ENCODE measurements at regions not wholly inside any gene's neighbourhood (a gene's known extent, or its start where the extent isn't known, plus 50 kb on each side); places are given as distances from the start of the nearest gene placed in this dataset.

DNA sequence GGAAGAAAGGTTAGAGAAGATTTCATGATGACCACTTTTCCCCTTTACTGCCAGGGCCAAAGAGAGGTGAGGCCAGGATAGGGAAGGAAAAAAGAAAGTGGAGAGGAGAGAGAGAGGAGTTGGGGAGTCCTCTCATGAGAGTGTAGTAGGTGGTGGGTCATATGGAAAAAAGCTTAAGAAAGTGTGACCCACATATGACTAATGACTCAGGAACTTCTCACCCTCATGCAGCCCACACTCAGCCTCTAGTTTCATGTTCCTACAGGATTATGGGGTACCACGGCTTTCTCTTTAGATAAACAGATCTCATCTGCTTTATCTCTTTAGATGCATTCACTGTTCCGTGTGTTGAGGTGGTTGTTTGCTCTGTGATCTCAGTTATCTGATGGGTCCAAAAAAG lies 462.5 kb upstream of the IGFBP3 start:
- H3K27ac ChIP-seq, result no peak overlapping the region
- no peaks in the 10 kb centered on the region for H3K27me3 ChIP-seq
- WGBS, 4 donors, result 64 to 84% (median 82%) methylated on average over 2 of the region's 2 CpGs
- H3K36me3 ChIP-seq (replicated peaks in 1 of 2), result no peaks in the 10 kb centered on the region
- H3K4me3 ChIP-seq, result no peak overlapping the region
- TF ChIP-seq POLR2A (IDR thresholded peaks at IDR 0.05), result no peak
- TF ChIP-seq, protein P1, sequence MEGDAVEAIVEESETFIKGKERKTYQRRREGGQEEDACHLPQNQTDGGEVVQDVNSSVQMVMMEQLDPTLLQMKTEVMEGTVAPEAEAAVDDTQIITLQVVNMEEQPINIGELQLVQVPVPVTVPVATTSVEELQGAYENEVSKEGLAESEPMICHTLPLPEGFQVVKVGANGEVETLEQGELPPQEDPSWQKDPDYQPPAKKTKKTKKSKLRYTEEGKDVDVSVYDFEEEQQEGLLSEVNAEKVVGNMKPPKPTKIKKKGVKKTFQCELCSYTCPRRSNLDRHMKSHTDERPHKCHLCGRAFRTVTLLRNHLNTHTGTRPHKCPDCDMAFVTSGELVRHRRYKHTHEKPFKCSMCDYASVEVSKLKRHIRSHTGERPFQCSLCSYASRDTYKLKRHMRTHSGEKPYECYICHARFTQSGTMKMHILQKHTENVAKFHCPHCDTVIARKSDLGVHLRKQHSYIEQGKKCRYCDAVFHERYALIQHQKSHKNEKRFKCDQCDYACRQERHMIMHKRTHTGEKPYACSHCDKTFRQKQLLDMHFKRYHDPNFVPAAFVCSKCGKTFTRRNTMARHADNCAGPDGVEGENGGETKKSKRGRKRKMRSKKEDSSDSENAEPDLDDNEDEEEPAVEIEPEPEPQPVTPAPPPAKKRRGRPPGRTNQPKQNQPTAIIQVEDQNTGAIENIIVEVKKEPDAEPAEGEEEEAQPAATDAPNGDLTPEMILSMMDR (IDR thresholded peaks at IDR 0.05), result no peak
- intact Hi-C loops (cut with DNase I), result no loop called here
- no peak for DNase-seq
- no peaks in the 10 kb centered on the region for H3K9me3 ChIP-seq (replicated peaks in 1 of 3)
- no peaks in the 10 kb centered on the region for H3K4me1 ChIP-seq (replicated peaks in 1 of 2)

DNA sequence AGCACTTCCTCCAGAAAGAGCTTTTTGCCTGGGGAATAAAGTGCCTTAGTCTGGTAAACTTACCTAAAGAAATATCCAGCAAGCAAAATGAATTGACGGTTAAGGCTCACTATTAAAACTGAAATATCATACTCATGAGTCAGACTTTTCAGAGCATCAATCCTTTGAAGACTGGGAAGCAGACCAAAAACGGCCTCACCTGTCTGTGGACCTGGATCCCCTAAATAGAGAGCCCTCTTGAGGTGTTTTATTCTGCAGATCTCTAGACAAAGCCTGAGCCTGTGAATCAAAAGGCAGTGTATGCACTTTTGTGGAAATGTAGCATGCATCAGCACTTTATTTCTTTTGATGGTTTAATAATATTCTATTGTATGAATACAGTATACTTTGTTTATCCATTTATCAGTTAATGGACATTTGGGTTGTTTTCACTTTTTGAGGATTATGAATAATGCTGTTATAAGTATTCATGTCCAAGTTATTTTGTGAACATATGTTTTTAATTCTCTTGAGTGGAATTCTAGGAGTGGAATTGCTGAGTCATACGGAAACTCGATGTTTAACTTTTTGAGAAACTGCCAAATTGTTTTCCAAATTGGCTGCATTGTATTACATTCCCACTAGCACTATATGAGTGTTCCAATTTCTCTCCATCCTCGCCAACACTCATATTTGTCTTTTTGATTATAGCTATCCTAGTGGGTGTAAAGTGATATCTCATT lies 449.0 kb upstream of the IGFBP3 start:
- Histone ChIP-seq H3K27me3 (no peaks in the 10 kb centered on the region), H3K9me3 (replicated peaks in 1 of 3) (no peaks in the 10 kb centered on the region), H3K4me1 (replicated peaks in 1 of 2) (no peaks in the 10 kb centered on the region), H3K36me3 (replicated peaks in 1 of 2) (no peaks in the 10 kb centered on the region), H3K4me3 (no peak overlapping the region), H3K27ac (no peak overlapping the region)
- no peak for TF ChIP-seq POLR2A (IDR thresholded peaks at IDR 0.05)
- TF ChIP-seq, protein P1 (IDR thresholded peaks at IDR 0.05), result no peak
- 49 to 62% (median 61%) methylated on average over 5 of the region's 5 CpGs for WGBS, 4 donors
- DNase-seq, result no peak
- intact Hi-C loops (cut with DNase I), result no loop called here

DNA sequence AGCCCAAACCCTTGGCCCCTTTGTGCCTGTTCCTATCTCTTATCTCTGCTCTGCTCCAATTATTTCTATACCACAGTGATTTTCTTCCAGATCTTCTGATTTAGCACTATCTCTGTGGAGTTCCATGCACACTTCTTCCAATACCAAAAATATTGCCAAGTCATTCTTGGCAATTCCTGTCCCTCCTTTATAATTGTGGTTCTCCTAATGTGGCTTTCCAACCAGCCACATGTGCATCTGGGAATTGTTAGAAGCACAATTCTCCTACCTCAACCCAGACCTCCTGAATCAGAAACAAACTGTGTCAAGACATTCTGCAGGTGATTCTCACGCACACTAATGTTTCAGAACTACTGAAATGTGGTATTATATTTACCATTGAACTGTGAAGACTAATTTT lies 447.8 kb upstream of the IGFBP3 start:
- Histone ChIP-seq H3K36me3 (replicated peaks in 1 of 2) (no peaks in the 10 kb centered on the region), H3K9me3 (replicated peaks in 1 of 3) (no peaks in the 10 kb centered on the region), H3K27ac (no peak overlapping the region), H3K4me3 (no peak overlapping the region), H3K27me3 (no peaks in the 10 kb centered on the region), H3K4me1 (replicated peaks in 1 of 2) (no peaks in the 10 kb centered on the region)
- TF ChIP-seq POLR2A (IDR thresholded peaks at IDR 0.05), result no peak
- TF ChIP-seq, protein P1 (IDR thresholded peaks at IDR 0.05), result no peak
- intact Hi-C loops (cut with DNase I), result no loop called here
- 72 to 91% (median 84%) methylated on average over 1 of the region's 1 CpG for WGBS, 4 donors
- DNase-seq, result no peak

DNA sequence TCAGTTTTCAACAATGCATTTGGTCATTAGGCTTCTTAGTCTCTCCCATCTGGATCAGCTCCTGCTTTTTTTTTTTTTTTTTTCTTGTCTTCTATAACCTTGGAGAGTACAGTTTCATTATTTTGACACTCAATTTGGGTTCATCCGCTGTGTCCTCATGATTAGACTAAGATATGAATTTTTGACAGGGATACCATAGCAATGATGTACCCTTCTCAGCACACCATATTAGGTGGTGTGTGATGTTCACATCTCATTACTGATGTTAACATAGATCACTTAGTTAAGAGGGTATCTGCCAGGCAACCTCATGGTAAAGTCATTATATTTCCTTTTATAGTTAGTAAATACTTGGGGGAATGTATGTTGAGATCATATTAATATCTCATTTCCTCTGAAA lies 445.5 kb upstream of the IGFBP3 start:
- 75 to 95% (median 86%) methylated on average over 1 of the region's 1 CpG for WGBS, 4 donors
- no peak for DNase-seq
- intact Hi-C loops (cut with DNase I), result no loop called here
- no peaks in the 10 kb centered on the region for H3K36me3 ChIP-seq (replicated peaks in 1 of 2)
- no peaks in the 10 kb centered on the region for H3K9me3 ChIP-seq (replicated peaks in 1 of 3)
- no peak overlapping the region for H3K4me3 ChIP-seq
- TF ChIP-seq POLR2A (IDR thresholded peaks at IDR 0.05), result no peak
- TF ChIP-seq, protein P1 (IDR thresholded peaks at IDR 0.05), result no peak
- no peak overlapping the region for H3K27ac ChIP-seq
- no peaks in the 10 kb centered on the region for H3K4me1 ChIP-seq (replicated peaks in 1 of 2)
- H3K27me3 ChIP-seq, result no peaks in the 10 kb centered on the region

All from adrenal gland (tissue), 9 donors.